D341Med (cell line): ENCODE measurements at regions not wholly inside any gene's neighbourhood (a gene's known extent, or its start where the extent isn't known, plus 50 kb on each side); places are given as distances from the start of the nearest gene placed in this dataset.

Experiments used
- DNase-seq: peaks from one replicate; pipeline ENCODE4 v3.0.0; 2012; ENCODE audit warnings: low spot score

DNA sequence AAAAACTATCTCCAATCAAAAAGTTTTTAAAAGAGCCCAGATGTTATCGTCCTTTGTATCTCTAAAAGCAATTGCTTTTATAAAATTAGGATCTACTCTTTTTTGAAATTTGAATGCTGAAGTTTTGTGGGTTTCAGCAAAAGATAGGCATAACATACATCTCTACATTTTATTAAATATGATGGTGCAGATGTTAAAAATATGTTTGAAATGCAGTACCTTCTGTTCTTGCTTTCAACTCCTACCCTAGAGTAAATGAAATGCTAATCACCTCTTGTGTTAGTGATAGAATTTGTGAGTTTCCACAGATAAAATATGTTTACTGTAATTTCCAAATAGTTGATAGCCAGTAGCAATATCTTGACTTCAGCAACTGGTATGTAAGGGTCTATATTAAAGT lies 95.7 kb upstream of the VPREB1 start:
- no peak for DNase-seq

DNA sequence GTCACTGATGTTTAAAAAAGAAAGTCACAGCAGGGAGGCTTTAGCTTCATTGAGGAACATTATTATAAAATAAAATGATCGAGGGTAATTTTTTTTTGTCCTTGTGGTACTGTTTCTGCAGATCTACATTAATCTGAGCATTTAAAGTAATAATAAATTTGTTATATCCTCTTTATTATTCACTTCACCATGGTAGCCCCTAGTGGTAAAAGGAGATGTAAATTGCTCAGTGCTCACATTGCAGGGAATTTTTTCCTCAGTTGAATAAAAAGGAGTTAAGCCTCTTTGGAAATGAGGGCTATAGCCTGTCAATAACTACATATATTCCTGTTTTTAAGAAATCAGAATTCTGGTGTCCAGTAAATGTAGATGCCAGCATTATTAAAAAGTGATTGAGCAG lies 99.7 kb upstream of the VPREB1 start:
- no peak for DNase-seq

DNA sequence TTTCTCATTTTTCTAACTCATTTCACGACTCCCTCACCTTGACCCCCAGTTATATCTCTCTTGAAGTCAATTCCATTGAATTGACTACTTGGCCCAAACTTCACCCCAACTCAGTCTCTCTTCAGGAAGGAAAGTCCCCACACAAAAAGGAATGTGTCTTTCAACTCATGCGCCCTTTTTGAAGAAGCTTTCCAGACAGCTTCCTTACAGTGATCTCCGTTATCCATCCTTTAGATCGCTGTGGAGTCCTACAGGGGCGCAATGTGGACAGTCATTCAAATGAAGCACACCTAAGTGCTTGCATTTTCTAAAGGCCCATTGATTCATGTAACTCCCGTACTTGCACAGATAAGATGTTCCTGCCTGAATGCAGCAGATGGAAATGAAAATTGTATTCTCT lies 101.1 kb upstream of the VPREB1 start:
- no peak for DNase-seq

DNA sequence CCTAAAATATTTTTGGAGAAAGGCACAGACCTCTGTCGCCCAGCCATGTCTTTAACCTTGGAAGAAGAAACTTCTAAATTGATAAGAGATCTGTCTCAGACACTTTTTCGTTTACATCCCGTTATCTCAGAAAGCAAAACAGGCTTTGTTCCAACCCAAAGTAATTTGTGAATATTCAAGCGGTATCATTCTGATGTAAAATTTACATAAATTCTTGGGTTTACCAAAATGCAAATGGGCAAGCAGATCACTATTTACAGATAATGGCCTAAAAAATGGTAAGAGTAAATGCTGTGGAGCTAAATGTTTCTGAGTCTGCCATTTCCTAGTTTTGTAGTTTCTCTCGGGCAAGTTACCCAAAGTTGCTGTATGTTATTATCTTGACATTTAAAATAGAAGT lies 101.9 kb upstream of the VPREB1 start:
- DNase-seq, result no peak

DNA sequence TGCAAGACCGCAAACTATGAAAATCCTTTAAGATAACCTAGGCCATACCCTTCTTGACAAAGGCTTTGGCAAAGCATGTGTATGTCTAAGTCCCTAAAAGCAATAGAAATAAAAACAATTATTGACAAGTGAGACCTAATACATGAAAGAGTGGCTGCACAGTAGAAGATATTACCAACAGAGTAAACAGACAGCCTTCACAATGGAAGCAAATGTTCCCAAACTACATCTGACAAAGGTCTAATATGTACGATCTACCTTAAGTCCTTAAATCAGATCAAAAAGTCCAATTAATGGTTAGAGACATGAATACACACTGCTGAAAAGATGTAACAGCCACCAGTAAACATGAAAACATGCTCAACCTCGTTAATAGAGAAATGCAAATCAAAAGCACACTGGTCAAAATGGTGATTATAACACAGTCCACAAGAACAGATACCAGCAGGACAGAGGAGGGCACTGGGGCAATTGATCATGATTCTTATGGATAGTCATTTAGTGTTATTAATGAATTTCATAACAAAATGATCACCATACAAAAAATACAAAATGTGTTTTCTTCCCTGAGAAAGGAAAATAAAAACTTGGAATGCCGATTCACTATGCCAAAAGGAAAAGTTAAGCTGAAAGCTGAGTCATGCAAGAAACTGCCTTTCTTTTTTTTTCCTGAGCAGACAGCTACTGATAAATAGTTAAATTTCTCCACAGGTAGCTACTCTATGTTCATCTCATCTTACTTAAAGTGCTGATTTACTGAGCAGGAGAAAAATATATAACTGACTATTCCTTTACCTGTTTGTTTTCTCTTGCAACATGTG lies 102.6 kb upstream of the VPREB1 start:
- no peak for DNase-seq

DNA sequence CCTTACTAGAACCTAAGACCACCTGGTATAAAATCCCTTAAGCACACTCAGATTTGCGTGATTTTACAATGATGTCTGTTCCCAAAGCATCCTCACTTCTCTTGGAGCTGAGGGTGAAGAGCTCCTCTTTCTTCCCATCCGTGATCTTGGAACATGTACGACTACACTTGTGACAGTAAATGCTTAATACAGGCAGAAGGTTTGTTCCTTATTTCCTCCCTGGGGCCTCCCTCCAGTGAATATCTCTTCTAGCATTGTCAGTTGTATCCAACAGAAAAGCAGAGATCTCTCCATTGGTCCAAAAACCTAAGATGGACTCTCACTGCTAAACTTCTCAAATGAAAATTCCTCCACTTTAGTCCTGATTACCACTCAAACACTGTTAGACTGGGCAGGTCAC lies 103.6 kb upstream of the VPREB1 start:
- DNase-seq, result no peak

DNA sequence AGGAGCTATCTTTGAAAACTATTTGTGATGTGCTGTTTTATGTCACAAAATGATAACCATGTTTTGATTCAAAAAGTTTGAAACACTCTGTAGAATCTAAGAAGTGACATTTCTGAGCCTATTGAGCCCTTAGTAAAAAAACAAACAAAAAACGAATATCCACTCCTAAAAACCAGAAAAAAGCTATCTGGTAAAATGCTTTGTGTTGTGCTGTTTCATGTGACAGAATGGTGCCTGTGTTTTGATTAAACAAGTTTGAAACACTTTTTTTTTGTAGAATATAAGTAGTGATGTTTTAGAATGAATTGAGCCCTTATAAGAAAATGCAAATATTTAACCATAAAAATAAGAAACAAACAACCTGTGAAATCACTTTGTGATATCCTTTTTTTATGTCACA lies 105.2 kb upstream of the VPREB1 start:
- DNase-seq, result no peak

DNA sequence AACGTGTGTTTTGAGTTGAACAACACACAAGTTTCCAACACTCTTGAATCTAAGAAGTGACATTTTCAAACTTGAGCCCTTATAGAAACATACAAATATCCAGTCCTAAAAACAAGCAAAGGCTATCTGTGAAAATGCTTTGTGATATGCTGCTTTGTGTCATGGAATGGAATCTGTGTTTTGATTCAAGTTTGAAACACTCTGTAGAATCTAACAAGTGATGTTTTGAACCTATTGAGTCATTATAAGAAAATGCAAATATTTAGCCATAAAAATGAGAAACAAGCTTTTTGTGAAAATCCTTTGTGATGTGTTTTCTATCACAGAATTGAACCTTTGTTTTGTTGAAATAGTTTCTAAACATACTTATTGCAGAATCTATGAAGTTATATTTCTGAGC lies 105.7 kb upstream of the VPREB1 start:
- no peak for DNase-seq

DNA sequence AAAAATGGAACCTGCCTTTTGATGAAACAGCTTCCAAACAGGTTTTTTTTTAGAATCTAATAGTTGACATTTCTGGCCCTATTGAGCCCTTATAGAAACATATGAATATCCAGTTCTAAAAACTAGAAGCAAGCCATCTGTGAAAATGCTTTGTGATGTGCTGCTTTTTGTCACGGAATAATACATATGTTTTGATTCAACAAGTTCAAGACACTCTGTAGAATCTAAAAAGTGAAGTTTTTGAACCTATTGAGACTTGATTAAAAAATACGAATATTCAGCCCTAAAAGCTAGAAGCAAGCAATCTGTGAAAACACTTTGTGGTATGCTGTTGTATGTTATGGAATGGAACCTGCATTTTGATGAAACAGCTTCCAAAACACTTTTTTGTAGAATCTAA lies 106.7 kb upstream of the VPREB1 start:
- DNase-seq, result no peak

DNA sequence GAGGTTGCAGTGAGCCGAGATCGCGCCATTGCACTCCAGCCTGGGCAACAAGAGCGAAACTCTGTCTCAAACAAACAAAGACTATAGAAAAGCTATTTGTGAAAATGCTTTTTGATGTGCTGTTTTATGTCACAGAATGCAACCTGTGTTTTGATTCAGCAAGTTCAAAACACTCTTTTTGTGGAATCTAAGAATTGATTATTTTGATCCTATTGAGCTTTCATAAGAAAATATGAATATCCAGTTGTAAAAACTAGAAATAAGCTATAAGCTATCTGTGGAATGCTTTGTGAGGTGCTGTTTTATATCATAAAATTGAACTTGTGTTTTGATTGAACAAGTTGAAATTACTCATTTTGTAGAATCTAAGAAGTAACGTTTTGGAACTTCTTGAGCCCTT lies 110.7 kb upstream of the VPREB1 start:
- DNase-seq, result no peak

DNA sequence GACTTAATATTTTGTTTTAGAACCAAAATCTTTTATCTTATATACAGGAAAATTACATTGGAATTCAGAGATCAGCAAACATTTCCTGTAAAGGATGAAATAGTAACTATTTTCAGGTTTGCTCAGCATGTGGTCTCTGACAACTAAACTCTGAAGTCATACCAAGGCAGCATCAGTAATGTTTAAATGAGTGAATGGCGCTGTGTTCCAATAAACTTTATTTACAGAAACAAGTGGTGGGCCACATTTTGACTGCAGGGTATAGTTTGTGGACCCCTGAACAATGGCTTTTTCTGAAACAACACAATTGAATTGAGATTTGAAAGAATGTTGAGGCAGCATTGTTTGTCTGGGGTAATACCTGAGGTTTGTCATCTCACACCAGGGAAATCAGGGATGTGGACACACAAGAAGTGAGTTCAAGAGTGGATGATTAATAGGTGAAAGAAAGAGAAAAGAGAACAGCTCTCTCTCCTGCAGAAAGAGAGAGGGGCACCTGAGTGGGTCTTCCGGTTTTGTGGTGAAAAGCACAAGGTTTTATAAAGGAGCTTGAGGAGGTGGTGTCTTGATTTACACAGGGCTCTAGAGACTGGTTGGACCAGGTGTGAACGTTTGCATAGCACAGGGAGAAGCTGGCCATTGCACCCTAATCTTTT lies 113.5 kb upstream of the VPREB1 start:
- no peak for DNase-seq

DNA sequence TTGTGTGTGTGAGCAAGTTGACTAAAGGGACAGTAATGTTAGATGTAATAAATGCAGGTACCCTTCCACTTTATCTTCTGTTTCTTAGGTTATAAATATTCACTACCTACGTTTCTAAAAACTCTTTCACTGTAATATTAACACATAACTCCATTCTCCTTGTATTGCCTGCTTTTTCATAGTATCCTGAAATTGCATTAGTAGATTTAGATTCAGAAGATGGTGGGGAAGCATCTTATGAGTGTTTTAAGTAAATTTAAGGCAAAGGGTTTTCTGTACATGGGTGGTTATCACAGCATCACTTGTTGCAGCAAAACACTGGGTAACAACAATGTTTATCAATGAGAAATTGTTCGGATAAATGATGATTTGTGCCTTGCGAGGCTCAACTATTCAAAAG lies 115.2 kb upstream of the VPREB1 start:
- DNase-seq, result no peak

DNA sequence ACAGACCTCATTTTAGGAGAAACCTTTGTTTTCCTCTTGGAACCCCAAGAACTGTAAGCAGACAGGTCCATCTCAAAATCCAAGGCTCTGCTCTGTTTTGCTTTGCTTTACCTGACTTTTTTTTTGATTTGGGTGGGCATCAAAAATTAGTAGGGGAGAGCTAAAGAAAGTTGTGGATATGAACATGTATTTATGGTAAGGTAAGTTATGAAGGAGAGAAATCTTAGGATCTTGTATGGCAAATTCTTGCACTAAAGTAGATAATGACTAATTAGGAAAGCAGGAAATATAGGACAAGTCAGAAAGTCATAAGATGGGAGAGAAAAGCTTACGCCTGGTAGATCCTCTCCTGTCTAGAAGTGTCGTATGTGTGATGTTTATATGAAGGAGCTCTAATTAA lies 116.1 kb upstream of the VPREB1 start:
- no peak for DNase-seq

DNA sequence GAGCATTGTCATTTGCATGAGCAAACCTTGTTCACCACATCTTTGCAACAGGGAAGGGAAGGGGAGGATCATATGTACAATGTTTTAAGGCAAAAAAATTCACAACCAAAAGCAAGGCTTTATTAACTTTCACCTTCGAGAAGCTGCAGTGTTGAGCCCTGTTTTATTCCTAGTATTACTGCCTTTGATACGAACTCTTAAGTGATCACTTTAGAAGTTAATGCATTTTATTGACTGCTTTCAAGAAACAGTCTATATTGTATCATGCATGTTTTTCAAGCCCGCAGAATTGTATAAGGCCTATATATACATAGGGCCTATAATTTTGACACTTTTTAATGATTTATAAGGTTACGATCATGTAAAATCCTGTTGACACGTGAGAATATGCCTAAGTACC lies 117.5 kb upstream of the VPREB1 start:
- no peak for DNase-seq

DNA sequence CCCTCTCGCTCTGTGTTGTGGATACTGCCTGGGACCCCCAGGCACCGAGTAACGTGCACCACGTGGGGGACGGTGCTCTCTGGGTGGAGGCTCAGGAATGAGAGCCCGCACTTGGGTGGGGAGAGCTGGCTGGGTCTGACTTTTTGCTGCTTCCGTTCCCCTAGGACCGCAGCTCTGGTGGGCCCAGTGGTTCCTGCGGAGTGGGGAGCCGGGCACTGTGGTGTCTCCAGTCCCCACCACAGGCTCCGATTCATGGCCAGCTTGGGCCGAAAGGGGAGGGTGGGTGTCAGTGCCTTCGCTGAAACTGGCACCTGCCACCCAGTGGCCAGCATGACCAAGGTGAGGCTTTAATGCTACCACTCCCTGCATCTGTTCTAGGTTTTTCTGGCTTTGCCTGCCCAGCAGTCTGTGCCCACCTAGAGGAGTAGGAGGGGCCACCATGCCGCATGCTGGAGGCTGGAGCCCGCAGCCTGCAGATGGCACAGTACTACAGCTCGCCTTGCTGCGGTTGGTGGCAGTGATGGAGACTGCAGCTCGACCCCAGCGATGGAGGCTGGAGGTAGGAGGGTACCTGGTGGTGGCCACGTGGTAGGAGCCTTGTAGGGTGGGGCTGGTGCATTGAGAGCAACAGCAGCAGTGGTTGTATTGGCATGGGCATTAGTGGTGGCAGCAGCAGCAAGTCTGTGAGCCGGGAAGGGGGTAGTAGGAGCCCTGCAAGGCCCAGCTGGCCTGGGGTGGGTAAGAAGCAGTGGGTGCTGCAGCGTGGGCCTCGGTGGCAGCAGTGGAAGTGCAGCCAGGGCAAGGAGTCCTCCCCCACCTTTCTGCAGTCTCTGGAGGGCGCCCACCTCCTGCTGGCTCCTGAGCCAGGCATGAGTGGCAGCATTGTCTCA lies 118.8 kb upstream of the VPREB1 start:
- peak; percentile 26 for DNase-seq

DNA sequence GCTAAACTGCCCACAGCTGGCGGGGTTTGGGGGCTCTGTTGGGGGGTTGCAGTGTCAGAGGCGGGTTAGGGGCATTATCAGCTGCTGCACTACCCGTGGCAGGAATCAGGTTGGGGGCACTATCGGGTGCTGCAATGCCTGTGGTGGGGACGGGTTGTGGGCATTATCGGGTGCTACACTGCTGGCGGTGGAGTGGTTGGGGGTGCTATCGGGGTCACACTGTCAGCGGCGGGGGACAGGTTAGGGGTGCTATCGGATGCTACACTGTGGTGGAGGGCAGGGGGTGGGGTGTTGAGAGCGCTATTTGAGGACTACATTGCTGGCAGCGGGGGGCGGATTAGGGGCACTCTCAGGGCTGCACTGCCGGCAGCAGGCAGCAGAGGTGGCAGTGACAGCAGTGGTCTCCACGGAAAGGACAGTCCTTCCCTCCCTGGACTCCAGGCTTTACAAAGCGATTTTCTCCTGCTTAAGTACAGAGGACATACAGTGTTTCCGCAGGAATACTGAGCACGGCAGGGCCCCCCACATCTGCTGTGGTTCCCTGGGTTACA lies 119.5 kb upstream of the VPREB1 start:
- peak; percentile 17 for DNase-seq

DNA sequence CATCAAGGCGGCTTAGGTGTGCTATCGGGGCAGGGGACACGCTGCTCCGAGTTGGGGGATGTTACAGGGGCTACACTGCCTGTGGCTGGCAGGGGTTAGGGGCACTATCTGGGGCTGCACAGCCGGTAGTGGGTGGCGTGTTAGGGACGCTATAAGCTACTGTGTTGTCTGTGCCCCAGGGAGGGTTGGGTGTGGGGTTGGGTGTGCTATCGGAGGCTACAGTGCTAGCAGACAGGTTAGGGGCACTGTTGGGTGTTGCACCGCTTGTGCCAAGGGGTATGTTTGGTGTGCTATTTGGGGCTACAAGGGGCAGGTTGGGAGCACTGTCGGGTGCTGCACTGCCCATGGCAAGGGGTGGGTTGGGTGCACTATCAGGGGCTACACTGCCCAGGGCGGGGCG lies 120.2 kb upstream of the VPREB1 start:
- DNase-seq, result peak; percentile 21

DNA sequence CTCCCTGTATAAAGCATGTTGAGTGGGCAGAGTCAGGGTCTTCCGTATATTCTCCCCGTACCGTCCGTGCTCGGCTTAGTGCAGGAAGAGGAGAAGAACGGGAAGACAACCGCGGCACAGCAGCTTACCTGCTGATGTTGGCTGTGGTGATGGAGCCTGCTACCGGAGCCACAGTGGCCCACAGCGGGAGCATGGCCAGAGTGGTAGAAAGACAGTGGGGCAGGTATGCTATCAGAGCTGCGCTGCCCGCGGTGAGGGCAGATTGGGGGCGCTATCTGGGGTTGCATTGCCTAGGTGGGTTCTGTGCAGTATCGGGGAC lies 120.7 kb upstream of the VPREB1 start:
- DNase-seq, result no peak

DNA sequence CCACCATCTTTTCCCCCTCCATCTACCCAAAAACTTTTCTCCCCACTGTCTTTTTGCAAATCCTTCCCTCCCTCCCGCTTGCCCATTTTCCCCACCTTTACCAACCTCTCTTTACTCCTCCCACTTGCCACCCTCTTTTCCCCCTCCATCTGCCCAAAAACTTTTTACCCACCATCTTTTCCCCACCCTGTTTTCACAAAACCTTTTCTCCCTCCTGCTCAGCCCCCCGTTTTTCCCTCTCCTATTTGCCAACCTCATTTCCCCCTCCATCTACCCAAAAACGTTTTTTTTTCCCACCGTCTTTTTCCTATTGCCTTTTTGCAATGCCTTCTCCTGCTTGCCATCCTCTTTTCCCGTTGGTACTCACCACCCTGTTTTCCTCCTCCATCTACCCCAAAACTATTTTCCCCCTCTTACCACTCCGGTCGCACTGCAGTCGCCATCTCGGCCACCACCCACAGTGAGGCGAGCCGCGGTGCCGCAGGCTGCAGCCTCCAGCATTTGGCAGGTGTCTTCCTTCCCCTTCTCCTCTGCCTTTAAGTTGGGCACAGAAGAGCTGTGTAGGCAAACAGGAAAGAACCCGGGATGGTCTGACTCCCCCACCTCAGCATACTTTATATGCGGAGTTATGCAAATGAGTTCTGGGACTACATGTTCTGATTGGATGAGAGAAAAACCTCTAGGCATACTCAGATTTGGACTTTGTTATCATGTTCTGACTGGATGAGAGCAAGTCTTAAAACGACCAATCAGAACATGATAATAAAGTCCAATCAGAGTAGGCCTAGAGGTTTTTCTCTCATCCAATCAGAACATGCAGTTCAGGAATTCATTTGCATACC lies 121.2 kb upstream of the VPREB1 start:
- no peak for DNase-seq

DNA sequence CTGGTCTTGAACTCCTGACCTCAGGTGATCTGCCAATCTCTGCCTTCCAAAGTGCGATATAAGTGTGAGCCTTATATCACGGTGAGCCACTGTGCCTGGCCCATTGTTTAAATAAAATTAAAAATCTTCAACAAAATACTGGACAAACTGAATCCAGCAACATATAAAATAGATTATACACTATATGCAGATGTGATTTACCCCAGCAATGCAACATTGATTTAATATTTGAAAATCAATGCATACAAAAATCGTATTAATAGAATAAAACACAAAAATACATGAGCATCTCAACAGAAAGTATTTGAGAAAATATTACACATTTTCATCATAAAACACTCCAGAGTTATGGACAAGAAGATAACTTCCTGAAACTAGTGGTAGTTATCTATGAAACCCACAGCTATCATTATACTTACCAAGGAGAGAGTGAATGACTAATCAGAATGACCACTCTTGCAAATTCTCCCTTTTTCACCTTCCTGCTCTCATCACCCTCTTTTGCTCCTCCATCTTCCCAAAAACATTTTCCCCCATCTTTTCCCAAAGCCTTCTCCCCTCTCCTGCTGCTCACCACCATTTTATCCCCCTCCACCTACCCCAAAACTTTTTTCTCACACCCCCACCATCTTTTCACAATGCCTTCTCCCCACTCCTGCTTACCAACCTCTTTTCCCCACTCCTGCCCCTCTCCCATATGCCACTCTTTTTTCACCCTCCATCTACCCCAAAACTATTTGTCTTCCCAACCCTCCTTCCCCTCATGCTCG lies 122.1 kb upstream of the VPREB1 start:
- no peak for DNase-seq

DNA sequence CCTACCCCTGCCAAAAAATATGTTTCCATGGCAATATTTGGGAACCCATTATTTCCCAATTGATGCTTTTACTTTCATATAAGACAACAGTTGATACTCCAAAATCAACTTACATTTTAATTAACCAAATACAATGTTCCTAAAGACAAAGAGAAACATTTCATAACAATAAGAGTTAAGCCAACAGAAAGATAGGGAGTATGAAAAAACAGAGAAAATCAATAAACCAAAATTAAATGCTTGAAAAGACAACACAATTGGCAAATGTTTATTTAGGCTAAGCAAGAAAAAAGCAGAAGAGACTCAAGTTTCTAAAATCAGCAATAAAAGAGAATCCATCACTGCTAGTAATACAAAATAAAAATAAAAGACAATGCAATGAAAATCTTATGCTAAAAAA lies 123.1 kb upstream of the VPREB1 start:
- DNase-seq, result no peak
